WERI-Rb-1 (cell line): ENCODE measurements at regions not wholly inside any gene's neighbourhood (a gene's known extent, or its start where the extent isn't known, plus 50 kb on each side); places are given as distances from the start of the nearest gene placed in this dataset.

ENCODE experiments used
- DNase-seq: peaks from one replicate; pipeline ENCODE4 v3.0.0-alpha.2; 2020
- H3K27ac ChIP-seq: fragments of 250-450 bp; sonication (Bioruptor Pico); 2 replicates; pipeline ENCODE4 v1.5.1; 2020; ENCODE audit warnings: mild to moderate bottlenecking, moderate library complexity
- H3K27me3 ChIP-seq: fragments of 250-450 bp; sonication (Bioruptor Pico); 2 replicates; pipeline ENCODE4 v1.5.1; 2021; ENCODE audit warnings: mild to moderate bottlenecking, low read depth, moderate library complexity; ENCODE audit not compliant: insufficient read depth, severe bottlenecking
- H3K36me3 ChIP-seq: fragments of 250-450 bp; sonication (Bioruptor Pico); 2 replicates; pipeline ENCODE4 v1.5.1; 2020; ENCODE audit warnings: mild to moderate bottlenecking, moderate library complexity
- H3K4me3 ChIP-seq: 2 replicates; pipeline ENCODE4 v1.5.1; 2011; ENCODE audit warnings: low read depth, mild to moderate bottlenecking, control low read depth, low read length
- H3K9me3 ChIP-seq: fragments of 250-450 bp; sonication (Bioruptor Pico); 2 replicates; pipeline ENCODE4 v1.5.1; 2021; ENCODE audit warnings: mild to moderate bottlenecking, moderate library complexity; ENCODE audit not compliant: severe bottlenecking
- TF ChIP-seq, protein P1 (sequence below): IDR thresholded peaks from 2 replicates; pipeline ENCODE4 v1.5.1; 2011; ENCODE audit warnings: low read depth, mild to moderate bottlenecking, control low read depth, inconsistent platforms, low read length

DNA sequence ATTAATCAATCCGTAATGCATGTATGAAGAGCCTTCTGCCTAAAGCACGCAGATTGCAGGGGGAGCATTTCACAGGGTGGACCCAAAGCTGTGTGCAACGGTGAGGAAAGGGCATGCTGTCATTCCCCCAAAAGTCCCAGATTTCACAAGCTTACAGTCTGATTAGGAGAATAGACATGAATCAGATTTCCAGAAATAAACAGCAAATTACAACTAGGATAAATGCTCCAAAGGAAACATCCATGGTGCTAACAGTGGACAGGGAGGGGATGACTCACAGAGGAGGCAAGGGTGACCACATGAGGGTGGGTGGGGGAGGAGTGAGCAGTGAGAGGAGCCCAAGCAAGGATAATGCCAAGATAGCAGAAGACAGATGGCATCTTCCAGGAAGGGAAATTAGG lies 258.4 kb upstream of the TAS2R1 start:
- H3K9me3 ChIP-seq = no peaks in the 10 kb centered on the region
- no peaks in the 10 kb centered on the region for H3K36me3 ChIP-seq
- H3K4me3 ChIP-seq = no peak overlapping the region
- no peaks in the 10 kb centered on the region for H3K27me3 ChIP-seq
- H3K27ac ChIP-seq = no peak overlapping the region
- TF ChIP-seq, protein P1, sequence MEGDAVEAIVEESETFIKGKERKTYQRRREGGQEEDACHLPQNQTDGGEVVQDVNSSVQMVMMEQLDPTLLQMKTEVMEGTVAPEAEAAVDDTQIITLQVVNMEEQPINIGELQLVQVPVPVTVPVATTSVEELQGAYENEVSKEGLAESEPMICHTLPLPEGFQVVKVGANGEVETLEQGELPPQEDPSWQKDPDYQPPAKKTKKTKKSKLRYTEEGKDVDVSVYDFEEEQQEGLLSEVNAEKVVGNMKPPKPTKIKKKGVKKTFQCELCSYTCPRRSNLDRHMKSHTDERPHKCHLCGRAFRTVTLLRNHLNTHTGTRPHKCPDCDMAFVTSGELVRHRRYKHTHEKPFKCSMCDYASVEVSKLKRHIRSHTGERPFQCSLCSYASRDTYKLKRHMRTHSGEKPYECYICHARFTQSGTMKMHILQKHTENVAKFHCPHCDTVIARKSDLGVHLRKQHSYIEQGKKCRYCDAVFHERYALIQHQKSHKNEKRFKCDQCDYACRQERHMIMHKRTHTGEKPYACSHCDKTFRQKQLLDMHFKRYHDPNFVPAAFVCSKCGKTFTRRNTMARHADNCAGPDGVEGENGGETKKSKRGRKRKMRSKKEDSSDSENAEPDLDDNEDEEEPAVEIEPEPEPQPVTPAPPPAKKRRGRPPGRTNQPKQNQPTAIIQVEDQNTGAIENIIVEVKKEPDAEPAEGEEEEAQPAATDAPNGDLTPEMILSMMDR = no peak
- DNase-seq = peak; percentile 17

DNA sequence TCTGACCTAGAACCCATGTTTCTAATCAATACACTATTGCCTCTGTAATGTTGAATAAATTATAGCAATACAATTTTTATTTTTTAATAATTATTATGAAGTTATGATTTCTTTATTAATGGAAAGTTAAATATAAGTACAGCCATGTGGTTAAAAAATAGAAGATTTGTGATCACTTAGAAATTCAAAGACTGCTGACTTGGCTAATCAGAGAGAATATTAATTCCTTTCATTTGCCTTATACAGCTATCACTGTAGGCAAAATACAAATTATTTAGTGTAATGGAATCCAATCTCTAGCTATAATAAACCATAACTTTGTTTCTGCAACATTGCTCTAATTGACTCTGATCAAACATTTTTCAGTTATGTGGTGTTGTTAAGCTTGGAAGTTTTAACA lies 255.0 kb upstream of the TAS2R1 start:
- Histone ChIP-seq H3K36me3 (no peaks in the 10 kb centered on the region), H3K4me3 (no peak overlapping the region), H3K9me3 (no peaks in the 10 kb centered on the region), H3K27ac (no peak overlapping the region), H3K27me3 (no peaks in the 10 kb centered on the region)
- DNase-seq = no peak
- TF ChIP-seq, protein P1 = no peak

DNA sequence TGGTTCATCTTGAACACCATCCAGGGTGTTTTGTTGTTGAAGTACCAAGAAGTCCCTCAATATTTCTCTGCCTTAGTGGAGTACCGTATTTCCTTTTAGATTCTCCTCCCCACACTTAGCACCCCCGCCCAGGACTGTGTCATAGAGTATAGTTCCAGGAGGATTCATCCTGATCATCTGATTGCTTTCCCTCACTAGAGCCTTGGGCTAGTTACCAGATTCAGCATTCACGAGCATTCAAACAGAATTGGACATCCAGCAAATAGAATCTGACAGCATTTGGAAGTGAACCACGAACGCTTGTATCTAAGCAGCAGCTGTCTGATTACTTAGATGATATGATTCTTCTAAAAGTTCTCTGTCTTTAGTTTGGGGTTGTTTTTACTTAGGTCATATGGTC lies 248.1 kb upstream of the TAS2R1 start:
- no peak for DNase-seq
- Histone ChIP-seq H3K27ac (no peak overlapping the region), H3K9me3 (no peaks in the 10 kb centered on the region), H3K27me3 (no peaks in the 10 kb centered on the region), H3K36me3 (no peaks in the 10 kb centered on the region), H3K4me3 (no peak overlapping the region)
- TF ChIP-seq, protein P1 = no peak

DNA sequence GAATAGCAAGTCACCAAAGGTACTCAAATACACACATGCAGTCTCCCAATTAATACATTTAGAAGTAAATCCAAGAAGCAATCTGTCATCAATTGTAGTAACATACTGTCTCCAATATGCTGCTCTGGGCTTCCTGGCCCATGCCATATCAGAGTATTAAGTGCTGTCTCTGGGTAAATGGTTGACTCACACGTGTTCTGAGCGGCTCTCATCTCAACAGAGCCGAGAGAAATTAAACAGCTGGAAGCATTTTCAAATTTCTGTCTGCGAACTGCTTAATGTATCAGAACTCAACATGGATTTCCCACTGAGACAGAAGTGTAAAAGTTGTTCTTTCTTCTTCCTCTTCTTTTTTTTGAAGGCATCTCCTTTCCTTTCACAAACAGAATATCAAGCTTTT lies 247.3 kb upstream of the TAS2R1 start:
- Histone ChIP-seq H3K4me3 (no peak overlapping the region), H3K27ac (no peak overlapping the region)
- DNase-seq = no peak

DNA sequence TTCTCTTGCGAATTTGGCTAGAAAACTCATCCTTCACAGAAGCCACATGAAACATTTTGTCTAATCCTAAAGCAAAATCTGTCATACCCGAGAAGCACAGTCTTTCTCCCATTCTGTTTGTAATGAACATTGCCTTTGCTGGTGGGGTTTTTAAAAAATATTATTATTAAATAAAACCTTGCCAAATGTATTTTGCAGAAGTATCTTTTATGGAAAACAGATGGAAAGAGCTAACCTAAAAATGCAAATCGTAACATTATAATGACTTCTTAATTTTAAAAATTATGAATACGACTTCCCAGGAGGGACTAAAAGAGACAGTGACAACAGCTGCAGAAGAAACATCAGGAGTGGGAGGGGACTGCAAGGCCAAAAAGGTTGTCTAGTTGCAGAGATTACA lies 246.3 kb upstream of the TAS2R1 start:
- TF ChIP-seq, protein P1 = no peak

More for the DNA sequence above, 247.3 kb upstream of the TAS2R1 start:
- Histone ChIP-seq H3K9me3 (no peaks in the 10 kb centered on the region), H3K36me3 (no peaks in the 10 kb centered on the region), H3K27me3 (no peaks in the 10 kb centered on the region)
- TF ChIP-seq, protein P1 = no peak

DNA sequence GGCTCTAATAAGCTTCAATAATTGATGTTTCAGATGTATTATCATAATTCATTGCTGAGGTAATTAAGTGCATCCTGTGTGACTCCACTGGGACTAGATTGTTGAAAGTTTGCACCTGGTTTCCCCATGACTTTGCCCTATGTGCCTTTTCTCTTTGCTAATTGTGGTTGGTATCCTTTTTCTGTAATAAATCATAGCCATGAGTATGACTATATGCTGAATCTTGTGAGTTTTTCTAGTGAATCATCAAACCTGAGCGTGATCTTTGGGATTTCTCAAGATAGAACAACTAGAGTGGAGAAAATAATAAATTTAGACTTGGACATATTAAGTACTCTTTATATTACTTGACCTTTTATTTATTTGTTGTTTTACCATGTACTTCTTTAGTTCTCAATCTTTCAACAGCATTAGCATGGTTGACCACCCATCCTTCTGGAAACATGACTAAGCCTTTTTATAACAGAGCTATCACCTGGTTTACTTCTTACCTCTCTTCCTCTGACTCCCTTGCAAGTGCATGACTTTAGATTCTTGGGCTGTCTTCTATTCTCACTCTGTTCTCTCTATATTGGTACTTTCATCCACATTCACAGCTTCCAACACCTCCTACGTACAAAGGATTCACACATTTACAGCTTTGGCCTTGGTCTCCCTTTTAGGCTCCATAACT lies 239.6 kb upstream of the TAS2R1 start:
- Histone ChIP-seq H3K9me3 (peaks cover 32% of the 10 kb centered on the region), H3K36me3 (no peaks in the 10 kb centered on the region), H3K4me3 (no peak overlapping the region), H3K27ac (no peak overlapping the region), H3K27me3 (no peaks in the 10 kb centered on the region)
- DNase-seq = no peak
- TF ChIP-seq, protein P1 = no peak

More for the DNA sequence above, 246.3 kb upstream of the TAS2R1 start:
- Histone ChIP-seq H3K36me3 (no peaks in the 10 kb centered on the region), H3K27me3 (no peaks in the 10 kb centered on the region), H3K9me3 (no peaks in the 10 kb centered on the region), H3K27ac (no peak overlapping the region), H3K4me3 (no peak overlapping the region)
- no peak for DNase-seq
